H1 (cell line): ENCODE measurements at regions not wholly inside any gene's neighbourhood (a gene's known extent, or its start where the extent isn't known, plus 50 kb on each side); places are given as distances from the start of the nearest gene placed in this dataset.

Experiments used
- CTCF ChIA-PET: fragments of 300-600 bp; sonication (Branson Sonifier 250); formaldehyde crosslinking; loops from one replicate; lab custom pipeline; 2021; ENCODE audit not compliant: partially characterized antibody; lab: Charles Lee
- POLR2A ChIA-PET: fragments of 300-600 bp; sonication (Branson Sonifier 250); formaldehyde crosslinking; loops from one replicate; lab custom pipeline; 2021; ENCODE audit warnings: inconsistent platforms; ENCODE audit not compliant: partially characterized antibody; lab: Charles Lee
- DNase-seq, 2 experiments: peaks; one replicate each; pipeline versions ENCODE4 v3.0.0 to v3.0.0-alpha.2; 2010 to 2022; ENCODE audit warnings: low spot score in 2 of 2, low read depth in 1 of 2, mixed read lengths in 1 of 2
- FAIRE-seq: peaks from 2 replicates; lab custom pipeline; 2011; peaks lifted over from hg19 to GRCh38; lab: Jason Lieb, UNC
- H2AFZ ChIP-seq: 2 replicates; pipeline ENCODE4 v1.8.1; 2012; ENCODE audit warnings: low read length, inconsistent platforms
- H2AK5ac ChIP-seq: 2 replicates; pipeline ENCODE4 v1.6.1; 2013; ENCODE audit warnings: low read depth, low read length
- H2BK120ac ChIP-seq: replicated peaks from 2 replicates; pipeline ENCODE3; 2013; ENCODE audit warnings: low read depth, low read length, inconsistent platforms
- H2BK12ac ChIP-seq: 2 replicates; pipeline ENCODE4 v1.6.1; 2013; ENCODE audit warnings: low read depth, low read length
- H2BK15ac ChIP-seq: 2 replicates; pipeline ENCODE4 v1.6.1; 2013; ENCODE audit warnings: low read length
- H2BK20ac ChIP-seq: 2 replicates; pipeline ENCODE4 v1.6.1; 2013; ENCODE audit warnings: low read length
- H2BK5ac ChIP-seq: 2 replicates; pipeline ENCODE4 v1.6.1; 2013; ENCODE audit warnings: low read depth, low read length
- H3K14ac ChIP-seq: 2 replicates; pipeline ENCODE4 v1.6.1; 2013; ENCODE audit warnings: inconsistent platforms; ENCODE audit not compliant: insufficient read length
- H3K18ac ChIP-seq: 2 replicates; pipeline ENCODE4 v1.6.1; 2013; ENCODE audit warnings: low read length; ENCODE audit errors: extremely low read depth
- H3K23ac ChIP-seq: 2 replicates; pipeline ENCODE4 v1.6.1; 2013; ENCODE audit warnings: inconsistent platforms; ENCODE audit not compliant: insufficient read length
- H3K23me2 ChIP-seq: 2 replicates; pipeline ENCODE4 v1.6.1; 2013; ENCODE audit warnings: low read depth, low read length
- H3K27ac ChIP-seq: 2 replicates; pipeline ENCODE4 v1.6.1; 2011; ENCODE audit warnings: low read depth, low read length, inconsistent platforms
- H3K27me3 ChIP-seq, 4 experiments: replicated peaks in 1 of 4; 1 replicate in 1 of 4; 2 replicates in 3 of 4; pipeline versions ENCODE4 v1.6.1 to v1.8.1; 2011 to 2013; ENCODE audit warnings: low read length in 3 of 4, mild to moderate bottlenecking in 3 of 4, inconsistent platforms in 2 of 4, mixed read lengths in 2 of 4, moderate library complexity in 1 of 4; ENCODE audit not compliant: control insufficient read depth in 3 of 4, insufficient read depth in 3 of 4; ENCODE audit errors: extremely low read depth in 1 of 4
- H3K36me3 ChIP-seq, 4 experiments: 2 replicates each; pipeline versions ENCODE4 v1.6.1 to v1.8.1; 2011 to 2013; ENCODE audit warnings: mild to moderate bottlenecking in 4 of 4, low read length in 3 of 4, moderate library complexity in 2 of 4, control low read depth in 1 of 4, inconsistent platforms in 1 of 4; ENCODE audit not compliant: insufficient read depth in 4 of 4, control insufficient read depth in 2 of 4
- H3K4ac ChIP-seq: replicated peaks from 2 replicates; pipeline ENCODE3; 2013; ENCODE audit warnings: low read length, low read depth, mixed read lengths, inconsistent platforms; ENCODE audit not compliant: insufficient read length
- H3K4me1 ChIP-seq, 4 experiments: replicated peaks in 1 of 4; 1 replicate in 1 of 4; 2 replicates in 3 of 4; pipeline versions ENCODE4 v1.6.1 to v1.8.1; 2011 to 2013; ENCODE audit warnings: low read length in 3 of 4, inconsistent platforms in 2 of 4, mixed read lengths in 1 of 4; ENCODE audit not compliant: insufficient read depth in 4 of 4, control insufficient read depth in 3 of 4
- H3K4me2 ChIP-seq, 2 experiments: 2 replicates each; pipeline versions ENCODE4 v1.6.1 to v1.8.1; 2011 to 2013; ENCODE audit warnings: low read depth in 2 of 2, low read length in 2 of 2, control low read depth in 1 of 2, inconsistent platforms in 1 of 2, mild to moderate bottlenecking in 1 of 2; ENCODE audit not compliant: insufficient read depth in 1 of 2
- H3K4me3 ChIP-seq, 4 experiments: fragments of 200-600, 300-600 bp in 1 of 4; sonication (generic), shearing (Covaris generic), sonication (Bioruptor Twin) in 1 of 4; 2 replicates each; pipeline versions ENCODE4 v1.5.1 to v1.8.1; 2011 to 2016; ENCODE audit warnings: low read length in 4 of 4, low read depth in 3 of 4, control low read depth in 2 of 4, inconsistent platforms in 2 of 4, mild to moderate bottlenecking in 2 of 4, mixed read lengths in 1 of 4, moderate library complexity in 1 of 4; ENCODE audit not compliant: insufficient read depth in 2 of 4; ENCODE audit errors: extremely low read depth in 1 of 4
- H3K56ac ChIP-seq: replicated peaks from 2 replicates; pipeline ENCODE3; 2013; ENCODE audit warnings: low read depth, mild to moderate bottlenecking, mixed read lengths, low read length, inconsistent platforms; ENCODE audit not compliant: insufficient read length
- H3K79me1 ChIP-seq: 2 replicates; pipeline ENCODE4 v1.6.1; 2013; ENCODE audit warnings: low read depth, low read length, control low read depth
- H3K79me2 ChIP-seq, 2 experiments: 2 replicates each; pipeline versions ENCODE4 v1.6.1 to v1.8.1; 2012 to 2013; ENCODE audit warnings: low read length in 2 of 2, mild to moderate bottlenecking in 2 of 2, inconsistent platforms in 1 of 2; ENCODE audit not compliant: insufficient read depth in 2 of 2, control insufficient read depth in 1 of 2
- H3K9ac ChIP-seq, 4 experiments: replicated peaks in 1 of 4; 1 replicate in 1 of 4; 2 replicates in 3 of 4; pipeline versions ENCODE4 v1.6.1 to v1.8.1; 2011 to 2013; ENCODE audit warnings: low read depth in 3 of 4, low read length in 3 of 4, control low read depth in 2 of 4, mild to moderate bottlenecking in 2 of 4, moderate library complexity in 2 of 4, inconsistent platforms in 1 of 4; ENCODE audit errors: extremely low read depth in 1 of 4
- H3K9me3 ChIP-seq, 2 experiments: 2 replicates each; pipeline versions ENCODE4 v1.6.1 to v1.8.1; 2012 to 2013; ENCODE audit warnings: mild to moderate bottlenecking in 2 of 2, moderate library complexity in 2 of 2, control low read depth in 1 of 2, inconsistent platforms in 1 of 2, low read depth in 1 of 2, low read length in 1 of 2, mixed read lengths in 1 of 2; ENCODE audit not compliant: insufficient read depth in 2 of 2
- H4K20me1 ChIP-seq, 2 experiments: replicated peaks in 1 of 2; 2 replicates each; pipeline versions ENCODE3 to v1.8.1; 2011 to 2013; ENCODE audit warnings: inconsistent platforms in 2 of 2, low read length in 2 of 2, mild to moderate bottlenecking in 1 of 2; ENCODE audit not compliant: insufficient read depth in 2 of 2, control insufficient read depth in 1 of 2
- H4K5ac ChIP-seq: 2 replicates; pipeline ENCODE4 v1.6.1; 2013; ENCODE audit warnings: low read length, low read depth, mixed read lengths, inconsistent platforms; ENCODE audit not compliant: insufficient read length
- H4K8ac ChIP-seq: 2 replicates; pipeline ENCODE4 v1.8.0; 2013; ENCODE audit warnings: mild to moderate bottlenecking, moderate library complexity, low read length, inconsistent platforms; ENCODE audit not compliant: insufficient read depth; ENCODE audit errors: extremely low read depth
- H4K91ac ChIP-seq: replicated peaks from 2 replicates; pipeline ENCODE3; 2013; ENCODE audit warnings: low read length, mixed read lengths, inconsistent platforms; ENCODE audit not compliant: insufficient read length
- BRCA1 ChIP-seq: IDR thresholded peaks from 2 replicates; pipeline ENCODE4 v1.6.1; 2012; ENCODE audit warnings: low read depth, low read length, improper control_type of control experiment
- KDM1A ChIP-seq: fragments of 200-600, 300-600 bp; sonication (generic); IDR thresholded peaks from 2 replicates; pipeline ENCODE4 v1.7.1; 2016; ENCODE audit warnings: mild to moderate bottlenecking, low read length, borderline replicate concordance
- POU5F1 ChIP-seq: IDR thresholded peaks from 2 replicates; pipeline ENCODE4 v1.6.1; 2011; ENCODE audit warnings: low read depth, mild to moderate bottlenecking, low read length, moderate library complexity
- RAD21 ChIP-seq, 2 experiments: IDR thresholded peaks in 1 of 2; conservative IDR thresholded peaks in 1 of 2; 2 replicates each; pipeline ENCODE4 v1.6.1; 2011; ENCODE audit warnings: low read depth in 2 of 2, low read length in 2 of 2, improper control_type of control experiment in 1 of 2, inconsistent platforms in 1 of 2, mild to moderate bottlenecking in 1 of 2, moderate library complexity in 1 of 2
- RNF2 ChIP-seq: fragments of 200-900, 300-1000 bp; sonication (generic); IDR thresholded peaks from 2 replicates; pipeline ENCODE4 v1.7.1; 2016; ENCODE audit warnings: borderline replicate concordance, low read depth, mild to moderate bottlenecking, antibody characterized with exemption, low read length; ENCODE audit not compliant: poor library complexity, severe bottlenecking; ENCODE audit errors: missing control alignments
- SP2 ChIP-seq: IDR thresholded peaks from 2 replicates; pipeline ENCODE4 v1.6.1; 2012; ENCODE audit warnings: mild to moderate bottlenecking, low read length, inconsistent platforms
- WGBS, 2 experiments: shearing (Covaris generic) in 1 of 2; methylation state at CpG; one replicate each; pipeline versions ENCODE4 v1.1.6 to v1.1.7; 2013 to 2015; ENCODE audit warnings: low lambda C conversion rate in 2 of 2, mixed read lengths in 2 of 2, inconsistent platforms in 1 of 2, low coverage in 1 of 2, missing lambda C conversion rate in 1 of 2; ENCODE audit not compliant: insufficient replicate concordance in 2 of 2, insufficient coverage in 1 of 2, insufficient read length in 1 of 2; ENCODE audit errors: extremely low coverage in 1 of 2, missing lambda C conversion rate in 1 of 2; 5-methylcytosine and 5-hydroxymethylcytosine counted together

GRCh38 chr17:52789829-52790228 is 631.3 kb upstream of the CA10 start:
- Histone ChIP-seq H2BK15ac (no peak overlapping the region), H2BK12ac (no peak overlapping the region), H4K20me1 (no peaks in the 10 kb centered on the region), H2BK20ac (no peak overlapping the region), H4K91ac (no peak overlapping the region), H3K23me2 (no peaks in the 10 kb centered on the region), H3K79me2 (no peaks in the 10 kb centered on the region), H3K23ac (no peak overlapping the region), H3K4me1 (no peaks in the 10 kb centered on the region), H3K27ac (no peak overlapping the region), H3K9me3 (no peaks in the 10 kb centered on the region), H3K18ac (no peak overlapping the region), H3K4me2 (no peak overlapping the region), H3K56ac (no peak overlapping the region), H3K4ac (no peak overlapping the region), H3K27me3 (no peaks in the 10 kb centered on the region), H4K5ac (no peak overlapping the region), H3K4me3 (no peak overlapping the region), H3K14ac (no peak overlapping the region), H3K36me3 (no peaks in the 10 kb centered on the region), H3K79me1 (no peaks in the 10 kb centered on the region), H2AFZ (no peak overlapping the region), H2AK5ac (no peak overlapping the region), H3K9ac (no peak overlapping the region), H2BK5ac (no peak overlapping the region), H4K8ac (no peak overlapping the region), H2BK120ac (no peak overlapping the region)
- ChIA-PET POLR2A (no interaction called here), CTCF (interaction anchor here (0.7 to 1.0 kb wide), 2 partner anchors 16 to 487 kb away, joined by 3 to 4 read pairs; no protein-coding TSS in a partner anchor)
- 89% methylated on average over 3 of the region's 3 CpGs; no CpG with 5 or more reads in 1 of the 2 experiments for WGBS, 2 experiments
- DNase-seq, result no peak
- FAIRE-seq, result no peak
- TF ChIP-seq BRCA1 (no peak), KDM1A (no peak), SP2 (no peak), RAD21 (IDR thresholded peaks at IDR 0.05 in 1 of 2, conservative IDR thresholded peaks at IDR 0.05 in 1 of 2; ENCODE audit: low read depth in 2 of 2, low read length in 2 of 2) (no peak), RNF2 (no peak), POU5F1 (no peak)
